ENCODE measurements at regions not wholly inside any gene's neighbourhood (a gene's known extent, or its start where the extent isn't known, plus 50 kb on each side); places are given as distances from the start of the nearest gene placed in this dataset.

GRCh38 chr1:37102656-37103382 is 68.5 kb upstream of the GRIK3 start:
- TF ChIP-seq JUND (IDR thresholded peaks at IDR 0.05): no peak
- no peak for TF ChIP-seq CTCF (IDR thresholded peaks at IDR 0.05)
- no peak for TF ChIP-seq MAX (IDR thresholded peaks at IDR 0.05; ENCODE audit: low read depth)
- no peak for TF ChIP-seq MXI1 (IDR thresholded peaks at IDR 0.05; ENCODE audit: low read depth, low read length)
- no peak for TF ChIP-seq REST (IDR thresholded peaks at IDR 0.05; ENCODE audit: low read depth, low read length)
- TF ChIP-seq POLR2AphosphoS5 (IDR thresholded peaks at IDR 0.05; ENCODE audit: low read depth, low read length): no peak

Data from SK-N-SH (cell line).